ENCODE measurements at regions not wholly inside any gene's neighbourhood (a gene's known extent, or its start where the extent isn't known, plus 50 kb on each side); places are given as distances from the start of the nearest gene placed in this dataset.
"Not testable (repeated sequence)": the region's sequence is repeated elsewhere in the genome, so short reads cannot be mapped to it uniquely, and the experiment has no call there.

DNA sequence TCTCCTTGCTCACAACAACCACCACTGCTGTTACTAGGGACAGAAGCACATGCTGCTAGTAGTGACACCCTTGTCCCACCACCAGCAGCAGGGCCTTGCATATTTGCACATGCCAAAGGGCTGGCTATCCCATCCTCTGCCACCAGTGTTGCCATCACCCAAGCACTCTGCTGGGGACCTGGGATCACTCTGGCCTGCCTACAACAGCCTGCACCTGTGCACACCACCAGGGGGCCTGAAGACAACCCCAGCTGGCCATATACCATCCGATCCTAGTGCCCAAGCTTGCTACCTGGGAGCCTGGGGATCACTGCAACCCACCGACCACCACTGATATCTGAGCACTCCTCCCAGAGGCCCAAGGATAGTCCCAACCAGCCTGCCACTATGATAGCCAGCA lies 99.9 kb upstream of the FANCL start:
- DNase-seq, result no peak

GRCh38 chr2:58339548-58340243 lies 98.6 kb upstream of the FANCL start:
- no peak for DNase-seq

DNA sequence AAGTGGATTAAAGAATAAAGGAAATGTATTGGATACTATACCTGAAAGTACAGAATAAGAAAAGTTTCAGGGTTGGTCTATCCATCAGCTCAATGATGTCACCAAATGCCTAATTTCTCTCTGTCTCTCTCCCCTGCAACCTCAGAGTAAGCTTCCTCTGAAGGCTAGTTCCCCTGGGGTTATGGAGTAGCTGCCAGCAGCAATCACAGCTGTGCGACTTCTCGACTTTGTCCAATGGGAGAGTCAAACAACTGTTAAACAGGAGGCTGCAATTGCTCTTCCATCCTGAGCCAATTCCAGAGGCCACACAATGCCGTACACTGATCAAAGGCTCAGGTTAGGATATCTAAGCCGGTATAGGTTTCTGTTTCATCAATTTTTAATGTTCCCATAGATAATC lies 95.3 kb upstream of the FANCL start:
- DNase-seq, result no peak

DNA sequence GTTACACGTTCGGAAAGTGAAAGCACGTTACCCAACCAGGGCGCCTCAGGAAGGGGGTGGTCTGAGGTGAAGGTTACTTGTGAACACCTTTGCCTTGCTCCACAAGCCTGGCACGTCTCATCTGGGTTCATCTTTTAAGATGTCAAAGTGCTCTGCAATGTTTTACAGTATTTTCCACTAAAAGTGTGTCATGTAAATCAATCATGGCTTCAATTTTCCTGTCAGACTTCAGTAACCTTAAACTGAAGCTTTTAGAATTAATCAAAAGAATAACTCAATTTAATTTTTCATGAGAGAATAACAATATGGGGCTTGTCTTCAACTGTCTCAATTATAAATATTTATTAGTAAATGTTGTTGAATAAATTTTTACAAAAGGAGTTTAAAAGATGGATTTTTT lies 93.3 kb upstream of the FANCL start:
- DNase-seq, result no peak

DNA sequence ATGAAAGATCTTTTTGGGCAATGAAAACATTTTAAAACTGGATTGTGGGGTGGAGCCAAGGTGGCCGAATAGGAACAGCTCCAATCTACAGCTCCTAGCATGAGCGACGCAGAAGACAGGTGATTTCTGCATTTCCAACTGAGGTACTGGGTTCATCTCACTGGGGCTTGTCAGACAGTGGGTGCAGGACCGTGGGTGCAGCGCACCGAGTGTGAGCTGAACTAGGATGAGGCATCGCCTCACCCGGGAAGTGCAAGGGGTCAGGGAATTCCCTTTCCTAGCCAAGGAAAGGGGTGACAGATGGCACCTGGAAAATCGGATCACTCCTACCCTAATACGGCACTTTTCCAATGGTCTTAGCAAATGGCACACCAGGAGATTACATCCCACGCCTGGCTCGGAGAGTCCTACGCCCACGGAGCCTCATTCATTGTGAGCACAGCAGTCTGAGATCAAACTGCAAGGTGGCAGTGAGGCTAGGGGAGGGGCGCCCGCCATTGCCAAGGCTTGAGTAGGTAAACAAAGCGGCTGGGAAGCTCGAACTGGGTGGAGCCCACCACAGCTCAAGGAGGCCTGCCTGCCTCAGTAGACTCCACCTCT lies 84.3 kb upstream of the FANCL start:
- not testable (repeated sequence) for DNase-seq

GRCh38 chr2:58319481-58319880 lies 78.4 kb upstream of the FANCL start:
- no peak for DNase-seq

GRCh38 chr2:58318949-58319348 lies 77.8 kb upstream of the FANCL start:
- not testable (repeated sequence) for DNase-seq

GRCh38 chr2:58313926-58314325 lies 72.8 kb upstream of the FANCL start:
- no peak for DNase-seq

DNA sequence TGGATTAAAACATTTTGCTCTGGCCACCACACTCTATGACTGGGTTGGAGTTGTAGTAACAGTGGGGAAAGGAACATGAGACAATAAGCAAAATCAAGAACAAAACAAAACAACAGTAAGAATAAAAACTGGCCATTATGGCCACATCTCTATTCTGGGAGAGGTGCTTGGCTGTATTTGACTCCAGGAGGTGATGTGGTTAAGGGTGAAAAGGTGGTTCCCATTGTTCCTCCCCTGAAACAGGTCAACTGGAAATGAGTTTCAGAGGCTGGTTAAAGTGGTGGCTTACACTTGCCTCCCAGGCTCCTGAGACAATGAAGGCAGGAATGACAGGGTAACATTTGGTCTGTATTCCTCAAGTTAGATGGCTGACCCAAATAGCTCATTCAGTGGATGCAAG lies 67.3 kb upstream of the FANCL start:
- DNase-seq, result no peak

GRCh38 chr2:58304843-58305242 lies 63.7 kb upstream of the FANCL start:
- DNase-seq, result no peak

- DNase-seq, result no peak
These were observed 58.0 kb upstream of the FANCL start for GRCh38 chr2:58299123-58299522.

- DNase-seq, result no peak
These were observed 51.9 kb upstream of the FANCL start for GRCh38 chr2:58293056-58293455.

DNA sequence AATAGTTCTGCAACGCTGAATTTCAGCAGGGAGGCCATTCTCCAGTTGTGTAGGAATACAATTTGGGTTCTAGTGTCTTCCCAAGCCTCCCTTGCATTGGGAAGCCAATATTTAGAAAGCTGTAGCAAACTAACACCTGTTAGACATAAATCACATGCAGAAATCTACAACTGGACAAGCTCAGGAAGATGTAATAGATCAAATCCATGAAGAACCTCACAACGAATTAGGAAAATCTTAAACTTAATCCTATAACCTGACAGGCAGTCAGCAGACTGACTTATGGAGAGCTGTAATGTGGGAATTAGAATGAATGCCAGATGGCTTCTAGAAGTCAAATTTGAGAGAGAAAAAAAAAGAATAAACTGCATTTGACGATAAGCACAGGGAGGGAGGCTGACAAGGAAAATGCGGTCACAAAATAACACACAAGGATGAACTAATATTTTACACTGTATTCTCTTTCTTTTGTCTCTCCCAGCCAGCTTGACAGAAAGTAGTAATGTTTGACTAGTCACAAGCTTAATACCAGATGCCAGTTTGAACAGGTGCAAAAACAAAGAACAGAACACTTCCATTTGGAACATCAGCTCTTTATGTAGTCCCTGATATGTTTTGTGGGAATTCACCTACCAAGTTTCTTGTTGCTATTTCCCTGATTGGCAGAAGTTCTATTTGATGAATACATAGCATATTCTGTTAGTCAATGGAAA lies 50.8 kb upstream of the FANCL start:
- DNase-seq, result no peak
